ENCODE measurements at regions not wholly inside any gene's neighbourhood (a gene's known extent, or its start where the extent isn't known, plus 50 kb on each side); places are given as distances from the start of the nearest gene placed in this dataset.

DNA sequence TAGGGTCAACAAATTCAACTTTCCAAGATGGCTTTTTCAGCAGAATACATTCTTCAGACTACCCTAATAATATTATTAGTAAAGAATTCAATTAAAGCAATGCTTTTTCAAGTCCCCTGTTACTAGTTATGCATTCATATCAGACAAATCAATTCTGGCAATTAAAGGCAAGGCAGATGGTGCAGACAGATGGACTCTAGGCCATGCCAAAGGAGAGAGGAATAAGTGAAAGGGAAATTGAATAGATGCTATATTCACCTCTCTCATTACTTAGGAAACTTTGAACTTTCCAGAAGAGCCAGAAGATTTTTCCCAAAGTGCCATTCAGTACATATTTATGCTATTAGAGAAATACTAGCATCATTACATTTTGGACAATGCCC, 487.7 kb upstream of the RASGRP1 start:
- no peak for DNase-seq

DNA sequence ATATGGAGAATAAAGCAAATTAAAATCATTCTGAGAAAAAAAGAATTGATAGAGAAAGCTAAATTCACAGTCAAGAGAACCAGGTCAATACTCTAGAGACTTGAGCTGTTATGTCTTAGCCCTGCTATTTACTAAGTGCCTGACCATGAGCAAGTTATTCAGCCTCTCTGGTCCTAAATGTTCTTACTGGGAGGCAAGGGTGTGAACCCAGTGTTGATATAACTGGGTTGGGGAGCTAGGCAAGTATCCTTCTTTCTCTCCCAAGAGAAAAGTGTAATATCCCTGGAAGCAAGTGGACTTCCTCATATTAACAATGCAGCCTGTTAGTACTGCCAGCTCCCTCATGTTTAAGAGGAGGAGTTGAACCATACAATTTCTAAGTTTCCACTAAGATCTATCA, 488.9 kb upstream of the RASGRP1 start:
- no peak for DNase-seq

DNA sequence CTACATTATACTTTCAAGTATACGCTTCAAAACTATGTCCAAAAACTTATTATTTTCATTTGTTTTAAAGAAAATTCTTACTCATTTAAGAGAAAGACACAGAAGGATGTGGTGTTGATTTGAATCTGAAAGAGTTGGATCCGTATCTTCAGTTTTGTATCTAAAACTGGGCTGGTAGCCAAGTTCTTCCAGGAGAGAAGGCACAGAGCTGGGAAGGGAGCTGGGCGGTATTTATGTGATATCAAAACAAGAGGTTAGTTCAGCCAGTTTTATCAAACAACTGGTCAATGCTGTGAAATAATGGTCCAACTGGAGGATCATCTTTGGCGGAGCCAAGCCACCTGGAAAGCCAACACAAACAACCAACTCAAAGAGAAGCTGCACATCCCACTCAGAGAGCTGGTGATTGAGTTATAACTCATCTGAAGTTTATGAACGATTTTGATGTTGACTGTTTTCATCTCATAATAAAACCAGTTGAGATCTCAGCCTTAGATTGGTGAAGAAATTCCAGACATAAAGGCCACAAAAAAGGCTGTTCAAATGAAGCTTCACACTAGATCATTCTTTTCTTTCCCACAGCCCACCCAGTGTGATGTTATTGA, 489.6 kb upstream of the RASGRP1 start:
- no peak for DNase-seq

DNA sequence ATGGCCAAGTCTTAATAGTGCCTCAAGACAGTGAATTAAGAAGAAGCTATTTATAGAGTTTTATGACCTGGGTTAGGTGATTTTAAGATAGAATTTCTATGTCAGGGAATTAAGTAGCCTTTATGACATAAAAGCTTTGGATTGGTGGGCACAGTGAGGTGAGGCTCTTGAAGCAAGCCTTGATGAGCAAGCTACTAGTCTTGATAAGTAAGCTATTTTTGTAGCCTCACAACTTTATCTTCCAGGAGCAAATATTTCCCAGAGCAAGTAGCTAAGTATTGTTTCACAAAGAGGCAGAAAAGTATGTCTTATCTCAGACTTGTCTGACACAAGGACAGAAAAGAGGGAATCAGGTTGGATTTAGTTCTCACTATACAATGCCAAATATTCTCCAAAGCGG, 491.7 kb upstream of the RASGRP1 start:
- no peak for DNase-seq

DNA sequence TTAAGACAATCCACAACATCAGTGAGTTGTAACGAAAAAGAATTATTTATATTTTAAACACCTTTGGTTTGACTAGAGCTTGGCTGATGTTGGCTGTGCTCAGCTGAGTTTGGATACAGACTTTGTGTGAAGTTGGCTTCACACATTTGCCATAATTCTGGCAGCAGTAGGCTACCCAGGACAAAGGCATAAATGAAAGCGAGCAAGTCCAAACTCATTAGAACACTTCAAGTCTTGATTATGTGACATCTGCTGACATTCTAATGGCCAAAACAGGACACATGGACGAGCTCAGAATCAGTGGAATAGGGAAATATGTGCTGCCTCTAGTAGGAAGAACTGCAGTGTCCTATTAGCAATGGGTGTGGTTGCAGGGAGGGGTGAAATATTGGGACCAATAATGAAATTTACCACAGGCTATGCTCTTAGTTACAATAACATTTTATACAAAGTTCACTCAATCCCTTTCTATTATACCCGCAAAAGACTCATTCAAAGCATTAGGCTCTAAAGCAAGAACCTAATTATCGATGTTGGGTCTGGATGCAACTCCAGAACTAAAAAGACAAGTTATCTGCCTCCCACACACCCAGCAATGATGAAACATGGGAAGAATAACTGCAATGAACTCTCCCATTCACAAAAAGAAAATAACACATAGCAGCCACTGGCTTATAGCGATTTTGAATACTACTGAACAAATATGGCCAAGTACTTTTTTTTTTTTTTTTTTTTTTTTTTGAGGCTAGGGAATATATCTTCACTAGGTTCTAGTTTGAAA, 493.9 kb upstream of the RASGRP1 start:
- DNase-seq: no peak

DNA sequence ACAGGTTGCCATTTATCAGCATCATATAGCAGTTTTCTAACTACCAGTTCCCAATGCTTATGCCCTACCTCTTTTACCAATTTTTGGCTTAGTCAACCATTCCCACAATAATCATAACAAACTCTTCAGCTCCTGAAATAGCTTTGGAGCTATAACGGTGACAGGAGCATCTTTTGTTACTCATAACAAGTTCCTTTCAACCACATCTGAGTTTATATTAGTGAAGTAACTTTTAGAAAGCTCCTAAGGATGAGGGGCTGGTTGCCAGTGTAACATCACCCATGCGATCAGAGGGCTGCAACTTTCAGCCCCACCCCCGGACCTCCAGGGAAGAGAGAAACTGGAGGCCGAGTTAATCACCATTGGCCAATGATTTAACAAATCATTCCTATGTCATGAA, 495.3 kb upstream of the RASGRP1 start:
- DNase-seq: no peak

DNA sequence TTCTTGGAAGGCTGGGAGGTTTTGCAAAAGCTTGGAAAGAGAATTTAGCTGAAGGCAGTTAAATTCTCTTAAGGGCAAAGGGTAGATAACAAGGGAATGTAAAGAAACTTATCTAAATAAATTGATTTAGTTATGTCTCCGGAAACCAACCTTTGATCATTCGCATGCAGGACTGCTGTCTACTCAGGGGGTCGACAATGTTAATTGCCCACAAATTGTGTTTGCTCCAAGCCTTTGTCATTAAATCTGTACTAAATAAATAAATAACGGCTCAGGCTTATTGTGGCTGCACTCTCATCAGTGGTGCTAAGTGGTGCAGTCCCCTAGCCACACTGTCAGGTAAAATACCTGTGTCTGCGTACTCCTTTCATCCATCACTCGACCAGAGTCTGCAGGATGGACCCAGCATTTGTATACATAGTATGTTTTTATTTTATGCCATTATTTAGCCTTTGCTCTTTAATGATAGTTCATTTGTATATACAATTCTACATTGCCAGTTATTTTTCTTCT, 497.4 kb upstream of the RASGRP1 start:
- no peak for DNase-seq

DNA sequence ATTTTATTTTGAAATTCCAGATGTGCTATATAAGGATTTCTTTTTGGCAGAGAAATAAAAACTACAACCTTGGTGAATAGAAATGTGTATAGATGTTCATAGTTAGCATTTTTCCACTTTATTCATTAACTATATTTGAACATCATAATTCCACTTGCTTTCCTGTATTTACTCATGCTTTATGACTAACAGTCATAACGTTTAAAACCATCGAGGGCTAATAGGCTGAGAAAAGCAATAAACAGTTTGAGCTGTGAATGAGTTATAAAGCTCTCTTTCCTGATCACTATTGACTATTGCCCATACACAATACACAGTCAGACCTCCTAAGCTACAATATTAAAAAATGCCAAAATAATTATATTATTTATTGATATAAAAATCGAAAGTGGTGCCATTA, 502.1 kb upstream of the RASGRP1 start:
- no peak for DNase-seq

DNA sequence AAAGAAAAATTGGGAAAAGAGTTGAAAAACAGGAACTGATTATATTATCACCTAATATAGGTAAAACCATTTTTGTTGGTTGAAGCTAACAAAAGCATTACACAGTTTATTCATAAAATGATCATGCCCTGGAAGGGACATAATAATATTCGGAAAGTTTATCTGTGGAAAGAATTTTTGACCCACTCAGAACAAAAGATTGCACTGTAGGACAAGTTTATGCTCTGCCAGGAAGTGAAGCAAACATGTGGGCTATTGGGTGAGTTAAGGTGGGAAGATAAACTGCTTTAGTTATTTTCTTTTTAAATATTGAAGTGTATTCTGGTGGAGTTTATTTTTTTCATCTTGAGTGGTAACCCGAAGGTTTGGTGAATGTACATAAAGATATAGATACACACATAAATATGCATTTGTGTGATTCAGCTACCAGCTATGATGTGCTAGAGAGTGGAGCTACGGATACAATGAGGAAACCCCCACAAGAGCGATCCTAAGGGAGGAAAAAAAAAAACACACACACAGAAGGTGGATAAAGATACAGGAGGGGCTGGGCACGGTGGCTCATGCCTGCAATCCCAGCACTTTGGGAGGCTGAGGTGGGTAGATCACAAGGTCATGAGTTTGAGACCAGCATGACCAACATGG, 506.4 kb upstream of the THBS1 start:
- no peak for DNase-seq

DNA sequence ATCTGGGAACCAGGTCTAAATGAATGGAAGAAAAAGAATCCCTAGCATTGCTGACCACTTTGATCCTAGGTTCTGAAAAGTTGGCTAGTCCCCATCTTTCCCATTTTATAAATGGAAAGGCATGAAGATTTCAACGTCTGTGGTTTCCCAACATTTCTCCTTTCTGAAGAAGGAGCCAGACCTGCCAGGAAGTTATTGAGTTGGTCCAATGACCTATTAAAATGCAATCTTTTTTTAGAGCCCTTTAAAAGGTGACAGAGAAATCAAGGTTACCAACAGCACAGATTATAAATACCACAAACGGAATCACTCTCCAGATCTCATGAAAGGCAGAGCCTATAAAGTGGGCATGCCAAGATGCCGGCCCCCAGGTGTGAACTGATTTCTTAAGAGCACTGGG, 505.6 kb upstream of the THBS1 start:
- no peak for DNase-seq

DNA sequence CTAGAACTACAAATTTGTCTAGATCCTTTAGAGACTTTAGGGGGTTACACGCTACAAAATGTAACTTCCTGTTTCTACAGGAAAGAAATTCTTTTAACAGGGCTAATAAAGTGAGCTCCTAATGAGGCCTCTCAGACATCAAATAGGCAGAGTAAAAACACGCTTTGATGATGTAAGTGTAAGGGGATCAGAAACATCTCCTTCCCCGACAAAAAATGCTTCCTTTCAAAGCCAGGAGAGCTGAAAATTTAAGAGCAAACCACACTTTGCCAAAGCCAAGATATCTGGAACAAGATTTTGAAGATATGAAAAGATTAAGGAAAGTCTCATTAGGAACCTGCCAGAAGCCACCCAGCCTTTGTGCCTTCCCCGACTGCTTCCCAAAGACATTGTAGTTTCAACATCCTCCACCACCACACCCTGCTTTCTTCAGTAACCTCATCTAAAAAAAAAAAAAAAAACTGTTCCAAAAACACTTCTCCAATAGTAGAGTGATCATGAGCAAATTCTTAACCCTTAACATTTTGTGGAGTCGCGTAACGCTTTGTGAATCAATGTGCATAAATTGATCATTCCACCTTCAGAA, 505.0 kb upstream of the THBS1 start:
- no peak for DNase-seq

DNA sequence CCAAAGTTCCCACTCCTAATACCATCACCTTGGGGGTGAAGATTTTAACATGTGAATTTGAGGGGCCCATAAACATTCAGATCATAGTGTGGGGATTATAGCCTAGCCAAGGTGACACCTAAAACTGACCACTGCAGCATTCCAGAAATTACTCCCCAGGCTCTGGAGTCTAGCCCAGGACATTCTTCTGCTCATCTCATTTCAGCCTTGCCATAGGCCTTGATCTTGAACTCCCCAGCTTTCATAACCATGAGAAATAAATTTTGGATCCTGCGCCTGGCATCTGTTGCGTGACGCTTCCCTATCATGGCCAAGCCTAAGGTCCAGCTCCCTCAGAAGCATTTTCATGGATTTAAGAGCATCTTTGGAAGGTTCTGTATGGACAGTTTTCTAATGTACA, 502.9 kb upstream of the THBS1 start:
- DNase-seq: no peak

DNA sequence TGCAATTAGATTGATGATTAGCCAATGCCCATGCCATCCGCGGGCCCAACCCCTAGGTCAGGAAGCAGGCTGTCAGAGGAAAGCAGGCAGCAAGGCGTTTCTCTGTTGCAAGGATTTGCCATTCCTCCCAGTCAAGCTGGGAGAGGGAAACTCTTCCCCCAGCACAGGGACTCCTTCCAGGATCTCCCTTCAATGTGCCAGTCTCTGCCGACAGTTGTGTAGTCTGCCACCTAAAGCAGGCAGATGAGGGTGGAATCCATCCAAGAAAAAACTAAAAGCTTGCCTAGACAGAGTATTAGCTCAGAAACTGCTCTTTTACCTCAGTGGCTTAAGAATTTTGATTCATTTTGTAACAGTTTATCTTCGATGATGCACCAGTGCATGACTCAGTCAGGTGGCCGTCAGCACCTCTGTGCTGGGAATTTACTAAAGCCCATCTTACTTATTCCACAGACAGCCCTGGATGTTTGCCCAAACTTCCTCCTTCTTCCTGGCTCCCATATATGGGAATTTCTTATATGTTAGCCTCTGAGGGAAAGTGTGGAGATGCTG, 501.5 kb upstream of the THBS1 start:
- no peak for DNase-seq

DNA sequence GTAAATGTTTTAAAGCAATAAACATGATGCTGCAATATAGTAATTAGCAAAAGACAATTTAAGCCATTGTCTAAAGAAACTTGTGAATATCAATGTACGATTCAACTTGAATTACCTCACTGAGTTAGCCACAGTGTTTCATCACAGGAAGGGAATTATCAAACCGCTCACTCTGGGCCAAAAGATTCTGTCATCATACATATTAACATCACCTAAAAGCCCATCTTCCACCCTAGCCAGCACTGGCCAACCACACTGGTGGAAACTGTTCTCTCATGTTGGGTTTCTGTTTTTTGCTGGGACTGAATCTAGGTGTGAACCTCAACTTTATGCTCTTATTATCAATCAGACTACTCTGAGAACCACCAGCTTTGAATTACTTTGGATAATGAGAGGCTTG, 497.7 kb upstream of the THBS1 start:
- no peak for DNase-seq

DNA sequence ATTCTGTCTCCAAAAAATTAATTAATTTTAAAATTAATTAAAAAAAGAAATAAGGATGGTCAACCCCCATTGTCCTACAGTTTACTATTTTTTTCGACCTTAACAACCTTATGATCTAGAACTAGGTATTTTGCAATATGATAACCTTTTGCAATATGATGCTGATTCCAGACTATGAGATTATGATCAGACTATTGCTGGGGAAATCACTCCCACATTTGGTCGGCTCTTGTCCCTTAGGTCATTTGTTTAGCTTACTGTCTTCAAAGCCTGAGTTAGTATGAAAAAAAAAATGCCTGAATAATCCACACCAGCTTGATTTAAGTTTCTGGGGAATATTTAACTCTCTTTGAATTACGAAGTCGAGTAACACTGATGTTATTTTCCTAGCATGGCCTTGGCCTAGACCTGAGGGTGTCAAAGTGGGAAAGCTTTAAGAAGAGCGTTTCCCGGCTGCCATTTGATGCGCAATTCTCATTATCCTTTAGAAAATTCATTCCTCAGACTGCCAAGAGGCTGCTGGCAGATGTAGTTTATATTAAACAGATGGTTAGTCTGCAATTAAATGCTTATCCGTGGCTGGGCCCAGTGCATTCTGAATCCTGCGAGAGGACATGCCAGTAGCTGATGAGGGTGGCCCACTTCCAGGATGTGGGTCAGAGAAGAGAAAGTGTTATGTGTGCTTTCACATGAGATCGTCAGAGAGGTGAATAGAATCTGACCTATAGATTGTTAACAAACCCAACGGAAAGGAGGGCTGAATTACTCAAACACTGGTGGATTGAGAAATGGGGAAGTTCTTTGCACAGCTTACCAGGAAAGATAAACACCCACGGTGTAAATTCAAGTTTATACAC, 496.0 kb upstream of the THBS1 start:
- DNase-seq: no peak

DNA sequence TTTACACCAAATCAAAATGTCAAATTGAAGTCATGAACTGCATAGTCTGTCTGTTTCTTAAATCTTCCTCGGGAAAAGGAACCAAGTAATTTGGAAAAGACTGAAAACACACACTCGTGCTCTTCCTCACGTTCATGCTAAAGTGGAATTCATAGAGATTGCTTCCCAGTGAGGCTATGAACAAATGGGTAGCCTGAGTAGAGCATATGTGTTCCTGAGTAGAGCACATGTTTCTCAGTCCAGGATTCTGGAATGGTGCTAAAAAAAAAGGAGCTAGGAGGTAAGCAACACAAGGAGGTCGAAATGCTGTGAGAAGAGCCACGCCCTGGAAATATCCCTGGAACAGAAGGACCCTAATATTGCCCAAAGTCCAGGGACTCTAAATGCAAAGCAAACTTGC, 494.2 kb upstream of the THBS1 start:
- no peak for DNase-seq

DNA sequence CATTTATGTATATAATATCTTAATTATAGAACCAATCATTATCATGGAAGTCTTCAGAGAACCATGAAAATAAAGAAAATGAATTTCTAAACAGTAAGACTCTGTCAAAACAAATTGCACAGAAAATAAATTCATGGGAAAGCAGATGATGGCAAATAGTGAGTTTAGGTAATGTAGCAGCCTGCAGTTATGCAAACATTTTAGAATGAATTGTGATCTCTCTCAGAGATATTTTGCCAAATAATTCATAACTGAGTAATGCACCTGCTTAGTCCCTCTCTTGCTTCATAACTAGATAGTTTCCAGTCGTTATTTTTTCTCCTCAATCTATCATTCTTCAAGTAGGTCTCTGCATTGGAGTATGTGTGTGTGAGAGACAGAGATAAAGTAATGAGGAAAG, 492.7 kb upstream of the THBS1 start:
- DNase-seq: no peak

DNA sequence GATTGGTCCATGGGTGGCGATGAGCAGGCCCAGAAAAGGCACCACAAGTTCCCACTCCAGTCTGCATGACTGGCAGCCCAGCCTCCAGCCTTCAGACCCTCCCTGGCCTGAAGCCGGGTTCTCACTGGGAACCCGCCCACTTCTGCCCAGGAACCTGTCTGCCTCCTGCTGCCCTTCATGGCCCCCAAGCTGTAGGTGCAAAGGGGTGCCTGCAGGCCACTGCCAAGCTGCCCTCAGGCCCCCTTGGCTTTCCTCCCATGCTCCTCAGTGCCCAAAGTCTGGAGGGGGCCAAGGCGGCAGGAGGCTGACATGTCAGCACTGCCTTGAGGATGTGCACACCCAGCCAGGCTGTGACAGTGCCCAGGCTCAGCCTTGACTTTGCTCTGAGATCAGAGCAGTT, 488.5 kb upstream of the THBS1 start:
- DNase-seq: no peak

DNA sequence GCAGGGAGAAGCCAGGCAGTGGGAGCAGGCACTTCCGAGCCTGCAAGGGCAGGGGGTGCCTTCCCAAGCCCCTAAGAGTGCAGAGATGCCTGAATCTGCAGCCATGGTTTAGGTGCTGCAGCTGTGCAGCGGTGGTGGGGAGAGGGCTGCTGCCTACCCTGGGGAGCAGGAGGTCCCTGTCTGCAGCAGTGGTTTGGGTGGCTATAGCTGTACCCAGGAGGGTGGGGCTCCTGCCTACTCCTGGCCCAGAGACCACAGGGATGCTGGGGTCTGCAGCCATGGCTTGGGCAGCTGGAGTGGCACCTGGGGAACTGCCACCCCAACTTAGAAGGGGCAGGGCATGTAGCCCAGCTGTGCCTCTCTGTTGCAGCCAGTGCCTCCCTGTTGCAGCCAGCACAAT, 488.1 kb upstream of the THBS1 start:
- no peak for DNase-seq

DNA sequence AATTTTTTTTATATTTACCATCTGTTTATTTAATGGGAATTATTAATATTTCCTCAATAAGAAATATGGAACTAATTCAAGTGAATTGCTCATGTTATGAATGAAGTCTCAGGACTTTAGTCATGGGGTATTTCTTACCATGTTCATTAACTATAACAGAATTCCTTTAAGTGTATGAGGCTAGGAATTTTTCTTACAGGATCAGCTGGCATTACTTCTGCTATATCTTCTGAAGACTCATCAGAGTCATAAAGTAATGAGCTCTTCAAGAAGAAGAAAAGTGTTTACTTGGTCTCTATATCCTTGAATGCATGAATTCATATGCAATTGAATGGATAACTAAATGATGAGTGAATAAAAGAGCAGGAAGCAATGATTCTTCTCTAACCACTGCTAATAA, 486.8 kb upstream of the THBS1 start:
- DNase-seq: no peak

DNA sequence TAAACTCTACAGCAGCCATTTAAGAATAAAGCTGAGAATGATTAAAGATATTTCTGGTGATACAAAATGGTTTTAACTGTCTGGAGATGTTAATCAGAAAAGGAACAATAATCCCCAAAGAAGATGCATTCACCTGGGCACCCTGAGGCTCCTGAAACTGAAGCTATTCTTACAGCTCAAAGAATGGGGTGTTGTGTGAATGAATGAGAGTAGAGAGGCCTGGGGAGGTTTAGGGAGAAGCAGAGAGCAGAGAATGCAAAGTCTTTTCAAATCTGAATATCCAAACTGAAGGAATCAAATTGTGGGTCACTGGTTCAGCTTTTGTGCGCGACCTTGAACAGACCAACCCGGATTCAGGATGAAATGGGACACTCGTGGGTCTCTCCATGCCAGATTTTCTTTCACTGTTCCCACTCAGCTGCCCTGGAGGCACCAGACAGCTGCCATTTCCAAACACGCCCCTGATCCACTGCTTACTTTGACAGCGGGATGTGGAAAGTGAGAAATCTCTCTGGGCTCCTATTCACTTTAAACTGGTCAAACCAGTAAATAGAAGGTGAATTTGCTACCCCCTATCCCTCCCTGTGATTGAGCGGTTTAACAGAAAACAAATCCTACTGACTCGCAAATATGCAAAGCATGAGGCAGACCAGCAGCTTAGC, 485.5 kb upstream of the THBS1 start:
- no peak for DNase-seq

DNA sequence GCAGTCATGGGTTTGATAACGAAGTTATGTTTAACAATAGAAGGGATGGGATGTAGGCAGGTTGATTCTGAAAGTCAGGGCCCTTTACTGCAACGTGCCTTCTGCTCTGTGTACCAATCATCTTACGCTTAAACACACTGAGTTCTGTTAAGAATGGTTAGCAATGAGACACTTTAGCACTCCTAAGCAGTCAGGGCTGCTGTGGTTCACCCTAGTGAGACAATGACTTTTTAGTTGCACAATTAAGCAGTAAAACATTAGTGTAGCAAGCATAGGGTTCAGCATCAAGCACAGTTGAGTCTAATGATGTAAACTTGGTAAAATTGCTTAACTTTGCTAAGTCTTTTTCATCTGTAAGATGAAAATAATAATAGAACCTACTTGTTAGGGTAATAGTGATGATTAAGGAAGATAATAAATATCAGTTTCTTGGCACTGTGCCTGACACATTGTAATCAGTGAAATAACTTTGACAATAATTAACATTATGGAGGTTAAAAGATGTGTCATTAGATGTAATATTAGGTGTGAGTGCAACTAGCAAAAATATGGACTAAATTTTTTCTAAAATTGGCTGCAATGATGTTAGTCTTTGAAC, 484.2 kb upstream of the THBS1 start:
- DNase-seq: no peak

Data from SHP77 treated with DMSO at 0.1 percent for 48 hours (cell line).